ENCODE measurements at regions not wholly inside any gene's neighbourhood (a gene's known extent, or its start where the extent isn't known, plus 50 kb on each side); places are given as distances from the start of the nearest gene placed in this dataset.

DNA sequence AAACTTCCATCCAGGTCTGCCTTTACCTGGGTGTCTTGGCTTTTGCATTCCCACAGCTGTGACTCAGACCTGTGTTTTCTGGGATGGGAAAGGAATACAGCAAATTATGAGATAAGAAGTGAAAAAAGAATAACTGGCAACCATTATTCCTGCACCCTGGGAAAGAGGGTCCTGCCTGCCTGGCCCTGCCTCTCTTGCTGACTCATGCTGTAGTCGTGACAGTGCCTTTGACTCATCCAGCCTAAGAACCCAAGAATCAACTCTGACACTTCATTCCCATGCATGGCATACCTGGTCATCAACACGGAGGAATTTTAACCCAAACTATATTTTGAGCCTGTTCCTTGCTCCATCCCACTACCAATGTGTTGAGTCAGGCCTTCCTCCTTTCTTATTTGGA lies 185.4 kb upstream of the SERP2 start:
- no peak overlapping the region for H3K4me2 ChIP-seq (ENCODE audit: control insufficient read depth, insufficient read depth)
- FAIRE-seq (no peak), DNase-seq (ENCODE audit: low read depth, low spot score) (no peak), ATAC-seq (no peak)
- BruUV-seq (replicated peaks), result no TSS peak
- no peak overlapping the region for H3K27ac ChIP-seq (ENCODE audit: control insufficient read depth, insufficient read depth)
- H3K4me3 ChIP-seq, result no peak overlapping the region
- H3K9me3 ChIP-seq (replicated peaks; ENCODE audit: control insufficient read depth, insufficient read depth, low read length), result no peaks in the 10 kb centered on the region
- TF ChIP-seq SRF (IDR thresholded peaks at IDR 0.05; ENCODE audit: low read depth in 2 of 2, low read length in 2 of 2) (no peak), RBBP5 (conservative IDR thresholded peaks at IDR 0.05) (no peak), SMC3 (IDR thresholded peaks at IDR 0.05; ENCODE audit: borderline replicate concordance, low read length) (no peak), ZNF217 (IDR thresholded peaks at IDR 0.05) (no peak), SIX5 (IDR thresholded peaks at IDR 0.05; ENCODE audit: low read depth, low read length, severe bottlenecking) (no peak), NBN (IDR thresholded peaks at IDR 0.05) (no peak)
- intact Hi-C loops (cut with micrococcal nuclease; ENCODE audit: unreplicated experiment) (no loop called here), in situ Hi-C loops (cut with MboI) (no loop called here)
- H2AFZ ChIP-seq (ENCODE audit: control insufficient read depth, low read depth, low read length), result no peak overlapping the region
- no peaks in the 10 kb centered on the region for H3K79me2 ChIP-seq (ENCODE audit: control insufficient read depth, insufficient read depth, low read length)
- ChIA-PET SMC1A (ENCODE audit: uncharacterized antibody, unreplicated experiment) (no interaction called here), CTCF (no interaction called here), RAD21 (ENCODE audit: unreplicated experiment) (no interaction called here), POLR2A (no interaction called here)
- no peak overlapping the region for H3K9ac ChIP-seq (ENCODE audit: control insufficient read depth, insufficient read depth, low read length)
- 0% methylated on average over 2 of the region's 2 CpGs for WGBS (ENCODE audit: insufficient coverage, insufficient replicate concordance, low lambda C conversion rate, missing lambda C conversion rate)
- H4K20me1 ChIP-seq (ENCODE audit: control insufficient read depth, insufficient read depth), result no peaks in the 10 kb centered on the region
- H3K36me3 ChIP-seq (ENCODE audit: control insufficient read depth in 2 of 2, insufficient read depth in 2 of 2, low read length in 1 of 2), result no peaks in the 10 kb centered on the region
- peaks cover 0 to 3% of the 10 kb centered on the region in 2 experiments; a peak in 1 of 4 replicates for H3K27me3 ChIP-seq (replicated peaks in 1 of 2; ENCODE audit: control insufficient read depth in 2 of 2, insufficient read depth in 2 of 2, low read length in 1 of 2)
- H3K4me1 ChIP-seq (ENCODE audit: control insufficient read depth, insufficient read depth, low read length), result no peaks in the 10 kb centered on the region

DNA sequence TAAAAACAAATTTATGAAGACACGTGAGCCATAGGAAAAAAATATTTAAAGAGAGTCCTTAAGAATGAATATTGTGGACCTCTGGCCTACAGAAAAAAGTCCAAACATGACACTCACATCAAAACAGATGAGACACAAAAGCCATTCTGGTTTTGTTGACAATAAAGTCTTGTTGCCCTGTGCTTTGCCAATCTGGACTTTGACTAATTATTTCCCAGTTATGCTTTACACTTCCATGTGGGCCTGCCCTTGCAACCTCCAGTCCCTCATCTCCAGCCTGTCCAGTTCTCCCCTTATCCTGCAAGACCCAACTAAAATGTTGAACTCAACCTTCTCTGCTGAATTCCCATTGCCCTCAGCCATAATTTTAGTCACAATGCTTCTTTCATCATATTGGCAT lies 184.5 kb upstream of the SERP2 start:
- ATAC-seq, result no peak
- in situ Hi-C loops (cut with MboI), result no loop called here
- POLR2A ChIA-PET, result no interaction called here
- no peak for TF ChIP-seq NFYB (IDR thresholded peaks at IDR 0.05; ENCODE audit: insufficient read depth, low read depth, low read length)
- no peak for TF ChIP-seq CHD1 (IDR thresholded peaks at IDR 0.05; ENCODE audit: low read depth, low read length)
- TF ChIP-seq CREM (IDR thresholded peaks at IDR 0.05; ENCODE audit: low read depth), result no peak
- TF ChIP-seq, protein P1, sequence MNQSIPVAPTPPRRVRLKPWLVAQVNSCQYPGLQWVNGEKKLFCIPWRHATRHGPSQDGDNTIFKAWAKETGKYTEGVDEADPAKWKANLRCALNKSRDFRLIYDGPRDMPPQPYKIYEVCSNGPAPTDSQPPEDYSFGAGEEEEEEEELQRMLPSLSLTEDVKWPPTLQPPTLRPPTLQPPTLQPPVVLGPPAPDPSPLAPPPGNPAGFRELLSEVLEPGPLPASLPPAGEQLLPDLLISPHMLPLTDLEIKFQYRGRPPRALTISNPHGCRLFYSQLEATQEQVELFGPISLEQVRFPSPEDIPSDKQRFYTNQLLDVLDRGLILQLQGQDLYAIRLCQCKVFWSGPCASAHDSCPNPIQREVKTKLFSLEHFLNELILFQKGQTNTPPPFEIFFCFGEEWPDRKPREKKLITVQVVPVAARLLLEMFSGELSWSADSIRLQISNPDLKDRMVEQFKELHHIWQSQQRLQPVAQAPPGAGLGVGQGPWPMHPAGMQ (IDR thresholded peaks at IDR 0.05; ENCODE audit: borderline replicate concordance), result no peak
- TF ChIP-seq ZSCAN29 (IDR thresholded peaks at IDR 0.05), result no peak
- TF ChIP-seq, protein P2, sequence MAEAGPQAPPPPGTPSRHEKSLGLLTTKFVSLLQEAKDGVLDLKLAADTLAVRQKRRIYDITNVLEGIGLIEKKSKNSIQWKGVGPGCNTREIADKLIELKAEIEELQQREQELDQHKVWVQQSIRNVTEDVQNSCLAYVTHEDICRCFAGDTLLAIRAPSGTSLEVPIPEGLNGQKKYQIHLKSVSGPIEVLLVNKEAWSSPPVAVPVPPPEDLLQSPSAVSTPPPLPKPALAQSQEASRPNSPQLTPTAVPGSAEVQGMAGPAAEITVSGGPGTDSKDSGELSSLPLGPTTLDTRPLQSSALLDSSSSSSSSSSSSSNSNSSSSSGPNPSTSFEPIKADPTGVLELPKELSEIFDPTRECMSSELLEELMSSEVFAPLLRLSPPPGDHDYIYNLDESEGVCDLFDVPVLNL (IDR thresholded peaks at IDR 0.05; ENCODE audit: low read depth, low read length), result no peak
- no peak for TF ChIP-seq RUNX3 (IDR thresholded peaks at IDR 0.05; ENCODE audit: low read length)
- no peak for TF ChIP-seq TCF7 (IDR thresholded peaks at IDR 0.05; ENCODE audit: borderline replicate concordance)
- TF ChIP-seq ZNF622 (IDR thresholded peaks at IDR 0.05), result no peak
- TF ChIP-seq, protein P3, sequence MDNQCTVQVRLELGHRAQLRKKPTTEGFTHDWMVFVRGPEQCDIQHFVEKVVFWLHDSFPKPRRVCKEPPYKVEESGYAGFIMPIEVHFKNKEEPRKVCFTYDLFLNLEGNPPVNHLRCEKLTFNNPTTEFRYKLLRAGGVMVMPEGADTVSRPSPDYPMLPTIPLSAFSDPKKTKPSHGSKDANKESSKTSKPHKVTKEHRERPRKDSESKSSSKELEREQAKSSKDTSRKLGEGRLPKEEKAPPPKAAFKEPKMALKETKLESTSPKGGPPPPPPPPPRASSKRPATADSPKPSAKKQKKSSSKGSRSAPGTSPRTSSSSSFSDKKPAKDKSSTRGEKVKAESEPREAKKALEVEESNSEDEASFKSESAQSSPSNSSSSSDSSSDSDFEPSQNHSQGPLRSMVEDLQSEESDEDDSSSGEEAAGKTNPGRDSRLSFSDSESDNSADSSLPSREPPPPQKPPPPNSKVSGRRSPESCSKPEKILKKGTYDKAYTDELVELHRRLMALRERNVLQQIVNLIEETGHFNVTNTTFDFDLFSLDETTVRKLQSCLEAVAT (IDR thresholded peaks at IDR 0.05), result no peak
- TF ChIP-seq CREB1 (IDR thresholded peaks at IDR 0.05; ENCODE audit: low read depth), result no peak
- no peak for TF ChIP-seq BMI1 (IDR thresholded peaks at IDR 0.05; ENCODE audit: borderline replicate concordance)
- no peak for TF ChIP-seq EED (IDR thresholded peaks at IDR 0.05; ENCODE audit: low read depth)

More for the DNA sequence above, 184.5 kb upstream of the SERP2 start:
- 0% methylated on average over 1 of the region's 1 CpG for WGBS (ENCODE audit: insufficient coverage, insufficient replicate concordance, low lambda C conversion rate, missing lambda C conversion rate)
- no peaks in the 10 kb centered on the region for H3K36me3 ChIP-seq (ENCODE audit: control insufficient read depth in 2 of 2, insufficient read depth in 2 of 2, low read length in 1 of 2)
- BruUV-seq (replicated peaks), result no TSS peak
- H3K4me1 ChIP-seq (ENCODE audit: control insufficient read depth, insufficient read depth, low read length), result no peaks in the 10 kb centered on the region
- H3K9ac ChIP-seq (ENCODE audit: control insufficient read depth, insufficient read depth, low read length), result no peak overlapping the region
- ChIA-PET RAD21 (ENCODE audit: unreplicated experiment) (no interaction called here), SMC1A (ENCODE audit: uncharacterized antibody, unreplicated experiment) (no interaction called here), CTCF (no interaction called here)
- intact Hi-C loops (cut with micrococcal nuclease; ENCODE audit: unreplicated experiment), result no loop called here
- H3K9me3 ChIP-seq (replicated peaks; ENCODE audit: control insufficient read depth, insufficient read depth, low read length), result no peaks in the 10 kb centered on the region
- no peak overlapping the region for H3K4me2 ChIP-seq (ENCODE audit: control insufficient read depth, insufficient read depth)
- DNase-seq (ENCODE audit: low read depth, low spot score) (no peak), FAIRE-seq (no peak)
- no peak overlapping the region for H2AFZ ChIP-seq (ENCODE audit: control insufficient read depth, low read depth, low read length)
- no peaks in the 10 kb centered on the region for H3K79me2 ChIP-seq (ENCODE audit: control insufficient read depth, insufficient read depth, low read length)
- peaks cover 0 to 3% of the 10 kb centered on the region in 2 experiments; a peak in 1 of 4 replicates for H3K27me3 ChIP-seq (replicated peaks in 1 of 2; ENCODE audit: control insufficient read depth in 2 of 2, insufficient read depth in 2 of 2, low read length in 1 of 2)
- H4K20me1 ChIP-seq (ENCODE audit: control insufficient read depth, insufficient read depth), result no peaks in the 10 kb centered on the region
- H3K4me3 ChIP-seq, result no peak overlapping the region
- H3K27ac ChIP-seq (ENCODE audit: control insufficient read depth, insufficient read depth), result no peak overlapping the region

Measured in GM12878 (cell line).